Trophoblast cell (in vitro differentiated cells and primary cell): ENCODE measurements at regions not wholly inside any gene's neighbourhood (a gene's known extent, or its start where the extent isn't known, plus 50 kb on each side); places are given as distances from the start of the nearest gene placed in this dataset.
"Not testable (repeated sequence)": the region's sequence is repeated elsewhere in the genome, so short reads cannot be mapped to it uniquely, and the experiment has no call there.

ENCODE experiments used
- DNase-seq, 2 donors: peaks; one replicate each; pipeline ENCODE4 v3.0.0-alpha.2; 2016
- H2AFZ ChIP-seq: 2 replicates; pipeline ENCODE4 v1.6.1; 2013; ENCODE audit warnings: low read length, moderate library complexity, mild to moderate bottlenecking; ENCODE audit not compliant: insufficient read depth, poor library complexity
- H2AK5ac ChIP-seq: 2 replicates; pipeline ENCODE4 v1.6.1; 2013; ENCODE audit warnings: mild to moderate bottlenecking, low read length
- H2BK120ac ChIP-seq: 2 replicates; pipeline ENCODE4 v1.6.1; 2013; ENCODE audit warnings: low read length, mild to moderate bottlenecking, moderate library complexity; ENCODE audit not compliant: insufficient read depth, poor library complexity
- H2BK12ac ChIP-seq: 2 replicates; pipeline ENCODE4 v1.6.1; 2013; ENCODE audit warnings: mild to moderate bottlenecking, low read length, moderate library complexity
- H2BK5ac ChIP-seq: 2 replicates; pipeline ENCODE4 v1.6.1; 2013; ENCODE audit warnings: low read length, low read depth, moderate library complexity, mild to moderate bottlenecking; ENCODE audit not compliant: poor library complexity
- H3K14ac ChIP-seq: 2 replicates; pipeline ENCODE4 v1.6.1; 2013; ENCODE audit warnings: mild to moderate bottlenecking, low read length
- H3K18ac ChIP-seq: 2 replicates; pipeline ENCODE4 v1.6.1; 2013; ENCODE audit warnings: mild to moderate bottlenecking, low read length
- H3K23ac ChIP-seq: 2 replicates; pipeline ENCODE4 v1.6.1; 2013; ENCODE audit warnings: low read length
- H3K27ac ChIP-seq: 2 replicates; pipeline ENCODE4 v1.5.1; 2013; ENCODE audit warnings: low read depth, mild to moderate bottlenecking, inconsistent platforms, low read length, moderate library complexity
- H3K27me3 ChIP-seq: 2 replicates; pipeline ENCODE4 v1.6.1; 2013; ENCODE audit warnings: inconsistent platforms, mild to moderate bottlenecking, low read length, moderate library complexity; ENCODE audit not compliant: insufficient read depth
- H3K36me3 ChIP-seq, 2 experiments: 1 replicate in 1 of 2; 2 replicates in 1 of 2; pipeline ENCODE4 v1.6.1; 2013; ENCODE audit warnings: low read length in 2 of 2, mild to moderate bottlenecking in 2 of 2, moderate library complexity in 1 of 2; ENCODE audit not compliant: insufficient read depth in 2 of 2, control insufficient read depth in 1 of 2
- H3K4ac ChIP-seq: 2 replicates; pipeline ENCODE4 v1.6.1; 2013; ENCODE audit warnings: low read depth, mild to moderate bottlenecking, low read length, moderate library complexity
- H3K4me1 ChIP-seq, 2 experiments: 1 replicate in 1 of 2; 2 replicates in 1 of 2; pipeline ENCODE4 v1.6.1; 2013; ENCODE audit warnings: low read length in 2 of 2, mild to moderate bottlenecking in 2 of 2, moderate library complexity in 1 of 2; ENCODE audit not compliant: insufficient read depth in 2 of 2, control insufficient read depth in 1 of 2
- H3K4me2 ChIP-seq: 2 replicates; pipeline ENCODE4 v1.6.1; 2013; ENCODE audit warnings: inconsistent platforms, mild to moderate bottlenecking, low read length, moderate library complexity
- H3K4me3 ChIP-seq: 2 replicates; pipeline ENCODE4 v1.5.1; 2013; ENCODE audit warnings: mild to moderate bottlenecking, low read depth, low read length, inconsistent platforms
- H3K79me1 ChIP-seq: one replicate; pipeline ENCODE4 v1.6.1; 2013; ENCODE audit warnings: low read length
- H3K79me2 ChIP-seq: 2 replicates; pipeline ENCODE4 v1.6.1; 2013; ENCODE audit warnings: low read length, mild to moderate bottlenecking; ENCODE audit not compliant: control insufficient read depth, insufficient read depth, poor library complexity
- H3K9ac ChIP-seq: 2 replicates; pipeline ENCODE4 v1.6.1; 2013; ENCODE audit warnings: mild to moderate bottlenecking, low read length
- H3K9me3 ChIP-seq: 2 replicates; pipeline ENCODE4 v1.6.1; 2013; ENCODE audit warnings: low read depth, mild to moderate bottlenecking, control low read depth, inconsistent platforms, low read length; ENCODE audit not compliant: insufficient read depth
- H4K12ac ChIP-seq: 2 replicates; pipeline ENCODE4 v1.6.1; 2013; ENCODE audit warnings: low read depth, mild to moderate bottlenecking, low read length, moderate library complexity
- H4K8ac ChIP-seq: 2 replicates; pipeline ENCODE4 v1.6.1; 2013; ENCODE audit warnings: low read depth, mild to moderate bottlenecking, low read length, moderate library complexity
- H4K91ac ChIP-seq: one replicate; pipeline ENCODE4 v1.6.1; 2013; ENCODE audit warnings: low read depth, mild to moderate bottlenecking, low read length, moderate library complexity
- WGBS: extraction: QIAGEN DNeasy Blood & Tissue Kit; methylation state at CpG from one replicate; pipeline ENCODE4 v1.1.7; 2013; ENCODE audit warnings: missing lambda C conversion rate; ENCODE audit not compliant: insufficient read length, insufficient coverage; ENCODE audit errors: extremely low coverage; 5-methylcytosine and 5-hydroxymethylcytosine counted together

GRCh38 chr16:21363550-21364223 is 85.6 kb upstream of the CRYM start:
- H3K27ac ChIP-seq = not testable (repeated sequence)

GRCh38 chr16:21361612-21362227 is 83.6 kb upstream of the CRYM start:
- WGBS = no CpG with 5 or more reads among the region's 9 CpGs
- not testable (repeated sequence) for H3K4ac ChIP-seq, H3K23ac ChIP-seq, H3K4me1 ChIP-seq, H3K27me3 ChIP-seq, H3K36me3 ChIP-seq, H4K8ac ChIP-seq, H3K14ac ChIP-seq, H3K79me2 ChIP-seq, H4K12ac ChIP-seq, H2AK5ac ChIP-seq, H2BK12ac ChIP-seq, H3K4me3 ChIP-seq, H2BK120ac ChIP-seq, H3K18ac ChIP-seq, H3K9me3 ChIP-seq, H2BK5ac ChIP-seq, H3K4me2 ChIP-seq, H3K79me1 ChIP-seq, H2AFZ ChIP-seq, H4K91ac ChIP-seq, H3K27ac ChIP-seq, H3K9ac ChIP-seq
- DNase-seq = peak; percentile 40 to 49

More at GRCh38 chr16:21363550-21364223, 85.6 kb upstream of the CRYM start:
- H3K79me1 ChIP-seq, H3K4me3 ChIP-seq, H3K79me2 ChIP-seq, H3K18ac ChIP-seq, H3K14ac ChIP-seq, H4K91ac ChIP-seq, H4K12ac ChIP-seq, H3K9me3 ChIP-seq, H3K27me3 ChIP-seq, H2BK120ac ChIP-seq, H3K9ac ChIP-seq, H3K23ac ChIP-seq, H3K4me1 ChIP-seq, H2BK5ac ChIP-seq, H3K4ac ChIP-seq, H3K4me2 ChIP-seq, H4K8ac ChIP-seq, H3K36me3 ChIP-seq, H2AK5ac ChIP-seq, H2AFZ ChIP-seq, H2BK12ac ChIP-seq: not testable (repeated sequence)
- no CpG with 5 or more reads among the region's 10 CpGs for WGBS
- peak; percentile 26 to 47 for DNase-seq

GRCh38 chr16:21361045-21361444 is 83.0 kb upstream of the CRYM start:
- not testable (repeated sequence) for H3K4me3 ChIP-seq, H3K27me3 ChIP-seq, H3K14ac ChIP-seq, H2AFZ ChIP-seq, H3K23ac ChIP-seq, H3K79me2 ChIP-seq, H2AK5ac ChIP-seq, H4K91ac ChIP-seq, H4K8ac ChIP-seq, H3K4me1 ChIP-seq, H2BK120ac ChIP-seq, H3K18ac ChIP-seq, H2BK5ac ChIP-seq, H3K79me1 ChIP-seq, H3K36me3 ChIP-seq, H3K9me3 ChIP-seq, H3K9ac ChIP-seq, H2BK12ac ChIP-seq, H3K4ac ChIP-seq, H3K4me2 ChIP-seq, H4K12ac ChIP-seq, DNase-seq, H3K27ac ChIP-seq
- no CpG with 5 or more reads among the region's 3 CpGs for WGBS

GRCh38 chr16:21359513-21359912 is 81.4 kb upstream of the CRYM start:
- not testable (repeated sequence) for H3K4me3 ChIP-seq, H3K9ac ChIP-seq, H3K27me3 ChIP-seq, H3K9me3 ChIP-seq, H3K14ac ChIP-seq, H4K8ac ChIP-seq, H3K23ac ChIP-seq, H2BK5ac ChIP-seq, H2BK12ac ChIP-seq, H3K4ac ChIP-seq, H3K4me1 ChIP-seq, H4K91ac ChIP-seq, H2BK120ac ChIP-seq, H3K79me2 ChIP-seq, H3K27ac ChIP-seq, H4K12ac ChIP-seq, H2AFZ ChIP-seq, H3K18ac ChIP-seq, H2AK5ac ChIP-seq, H3K79me1 ChIP-seq, DNase-seq, H3K36me3 ChIP-seq, H3K4me2 ChIP-seq
- no CpG with 5 or more reads among the region's 12 CpGs for WGBS
